Epithelial cell of proximal tubule (primary cell): ENCODE measurements at regions not wholly inside any gene's neighbourhood (a gene's known extent, or its start where the extent isn't known, plus 50 kb on each side); places are given as distances from the start of the nearest gene placed in this dataset.

Experiments
- DNase-seq: peaks from one replicate; pipeline ENCODE4 v3.0.0-alpha.2; 2011; ENCODE audit warnings: low read depth
- H3K4me3 ChIP-seq: 2 replicates; pipeline ENCODE4 v1.5.1; 2011; ENCODE audit warnings: low read depth, mild to moderate bottlenecking, low read length
- CTCF ChIP-seq: conservative IDR thresholded peaks from 2 replicates; pipeline ENCODE4 v1.5.1; 2012; ENCODE audit warnings: low read depth, mild to moderate bottlenecking, low read length

- peak; percentile 33 for DNase-seq
- H3K4me3 ChIP-seq, result no peak overlapping the region
- TF ChIP-seq CTCF, result no peak
Measured at GRCh38 chr14:65356327-65356836, 56.1 kb upstream of the FUT8 start.

- DNase-seq, result no peak
- H3K4me3 ChIP-seq, result no peak overlapping the region
- TF ChIP-seq CTCF, result no peak
Measured at GRCh38 chr14:65357113-65357512, 55.4 kb upstream of the FUT8 start.

GRCh38 chr14:65357689-65358088 is 54.8 kb upstream of the FUT8 start:
- H3K4me3 ChIP-seq, result no peak overlapping the region
- no peak for TF ChIP-seq CTCF
- no peak for DNase-seq

GRCh38 chr14:65359503-65359902 is 53.0 kb upstream of the FUT8 start:
- no peak overlapping the region for H3K4me3 ChIP-seq
- no peak for DNase-seq
- peak; percentile 37 for TF ChIP-seq CTCF

GRCh38 chr14:65360144-65360784 is 52.3 kb upstream of the FUT8 start:
- TF ChIP-seq CTCF, result no peak
- no peak for DNase-seq
- no peak overlapping the region for H3K4me3 ChIP-seq

- DNase-seq, result no peak
- no peak for TF ChIP-seq CTCF
- no peak overlapping the region for H3K4me3 ChIP-seq
Measured at GRCh38 chr14:65361920-65362319, 50.6 kb upstream of the FUT8 start.
